GM21576 (cell line): ENCODE measurements at regions not wholly inside any gene's neighbourhood (a gene's known extent, or its start where the extent isn't known, plus 50 kb on each side); places are given as distances from the start of the nearest gene placed in this dataset.

Experiments used
- ATAC-seq: cut with Tn5 transposase; IDR thresholded peaks from one replicate; pipeline ENCODE4 v1.9.1; 2021; ENCODE audit warnings: mild to moderate bottlenecking, moderate library complexity; ENCODE audit not compliant: unreplicated experiment

- no peak for ATAC-seq
Measured at GRCh38 chr13:87872813-87873212, 201.6 kb downstream of the SLITRK5 start.

- no peak for ATAC-seq
Measured at GRCh38 chr13:87877477-87877876, 206.3 kb downstream of the SLITRK5 start.

DNA sequence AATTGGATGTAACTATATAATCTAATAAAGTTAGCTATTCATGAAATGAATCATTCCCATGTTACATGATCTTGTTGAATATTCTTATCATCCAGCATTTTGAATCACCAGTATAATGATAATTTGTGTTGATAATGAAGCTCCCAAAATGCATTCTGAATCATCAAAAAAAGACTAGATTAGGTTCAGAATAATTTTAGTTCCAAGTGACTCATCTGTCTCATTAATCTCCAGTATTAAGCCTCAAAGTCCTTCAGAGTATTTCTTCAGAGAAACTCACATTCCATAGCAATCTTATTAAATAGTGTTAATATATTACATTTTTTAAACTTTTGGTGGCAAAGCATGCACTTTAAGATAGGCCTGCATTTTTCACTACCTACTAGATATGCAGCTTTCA lies 207.5 kb downstream of the SLITRK5 start:
- ATAC-seq: no peak

GRCh38 chr13:87884884-87885283 lies 213.7 kb downstream of the SLITRK5 start:
- ATAC-seq: no peak

- no peak for ATAC-seq
Measured at GRCh38 chr13:87887459-87888123, 216.4 kb downstream of the SLITRK5 start.

GRCh38 chr13:87889254-87889653 lies 218.1 kb downstream of the SLITRK5 start:
- no peak for ATAC-seq

GRCh38 chr13:87893186-87893585 lies 222.0 kb downstream of the SLITRK5 start:
- no peak for ATAC-seq

GRCh38 chr13:87894059-87894458 lies 222.9 kb downstream of the SLITRK5 start:
- no peak for ATAC-seq

DNA sequence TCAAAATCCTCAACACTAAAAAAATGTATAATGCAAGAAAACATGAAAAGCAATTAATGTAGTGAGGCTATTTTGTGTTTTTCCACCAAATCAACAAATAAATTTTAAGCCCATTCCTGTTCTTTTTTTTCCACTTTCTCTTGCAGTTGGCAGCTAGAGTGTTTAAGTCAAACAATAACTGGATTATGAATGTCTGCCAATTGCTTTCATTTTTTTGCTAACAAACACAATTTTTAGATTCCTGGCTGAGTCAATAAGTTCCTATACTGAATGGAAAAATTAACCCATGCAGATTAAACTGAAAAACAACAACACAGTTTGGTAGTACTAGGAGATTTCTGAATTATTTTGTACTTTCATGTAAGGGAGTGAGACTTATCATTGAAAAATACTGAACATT lies 232.4 kb downstream of the SLITRK5 start:
- ATAC-seq: no peak

GRCh38 chr13:87906411-87906810 lies 235.2 kb downstream of the SLITRK5 start:
- no peak for ATAC-seq

DNA sequence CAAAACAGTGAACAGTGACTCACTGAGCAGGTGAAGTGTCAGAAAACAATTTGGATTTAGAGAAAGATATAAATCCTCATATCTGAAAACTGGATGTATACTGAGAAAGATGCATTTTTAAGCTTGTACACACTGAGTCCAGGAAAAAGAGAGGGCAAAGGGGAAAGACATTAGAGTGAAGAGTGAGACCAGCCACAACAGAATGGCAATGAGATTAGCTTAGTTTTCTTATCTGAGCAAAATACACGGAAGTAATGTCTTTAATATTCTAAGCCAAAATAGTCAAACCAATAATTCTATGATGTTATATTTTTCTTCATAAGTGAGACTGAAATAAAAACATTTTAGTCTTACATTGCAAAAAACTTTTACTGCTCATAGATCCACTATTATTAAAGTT lies 236.0 kb downstream of the SLITRK5 start:
- no peak for ATAC-seq

- no peak for ATAC-seq
Measured at GRCh38 chr13:87919956-87920355, 248.8 kb downstream of the SLITRK5 start.

DNA sequence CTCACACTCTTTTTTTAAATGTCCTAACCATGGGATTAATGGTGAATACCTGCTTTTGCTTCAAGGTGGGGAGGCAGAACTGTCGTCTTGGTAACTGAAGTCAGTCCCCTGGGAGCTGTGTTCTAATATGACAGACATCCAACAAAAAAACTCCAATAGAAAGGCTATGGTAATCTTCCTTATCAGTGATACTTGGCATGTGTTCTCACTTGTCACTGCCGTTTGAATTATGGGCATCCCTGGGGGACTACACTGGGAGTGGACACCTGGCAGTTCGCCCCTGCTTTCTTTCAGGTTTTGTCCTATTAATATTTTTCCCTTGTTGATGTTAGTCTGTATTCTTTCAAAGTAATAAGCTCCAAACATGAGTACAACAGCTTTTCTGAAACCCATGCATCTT lies 252.6 kb downstream of the SLITRK5 start:
- no peak for ATAC-seq

GRCh38 chr13:87925006-87925405 lies 253.8 kb downstream of the SLITRK5 start:
- no peak for ATAC-seq

DNA sequence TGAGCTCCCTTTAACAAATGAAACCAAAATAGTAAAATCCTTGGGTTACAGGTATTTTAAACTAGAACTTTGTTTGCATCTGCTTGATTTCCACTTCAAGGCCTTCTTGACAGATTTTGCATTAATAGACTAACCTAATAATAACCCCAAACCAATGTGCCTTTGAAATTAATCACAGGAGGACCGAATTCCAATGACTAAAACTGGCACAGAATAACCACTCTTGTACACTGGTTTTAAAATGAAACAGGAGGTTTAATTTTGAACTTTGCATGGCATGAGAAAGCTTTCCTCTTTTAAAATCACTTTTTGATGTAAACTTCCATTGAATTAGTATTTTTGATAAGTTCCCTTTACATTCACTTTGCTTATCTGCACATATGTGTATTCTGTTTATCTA lies 269.6 kb downstream of the SLITRK5 start:
- ATAC-seq: no peak

- no peak for ATAC-seq
Measured at GRCh38 chr13:87941226-87941625, 270.1 kb downstream of the SLITRK5 start.

DNA sequence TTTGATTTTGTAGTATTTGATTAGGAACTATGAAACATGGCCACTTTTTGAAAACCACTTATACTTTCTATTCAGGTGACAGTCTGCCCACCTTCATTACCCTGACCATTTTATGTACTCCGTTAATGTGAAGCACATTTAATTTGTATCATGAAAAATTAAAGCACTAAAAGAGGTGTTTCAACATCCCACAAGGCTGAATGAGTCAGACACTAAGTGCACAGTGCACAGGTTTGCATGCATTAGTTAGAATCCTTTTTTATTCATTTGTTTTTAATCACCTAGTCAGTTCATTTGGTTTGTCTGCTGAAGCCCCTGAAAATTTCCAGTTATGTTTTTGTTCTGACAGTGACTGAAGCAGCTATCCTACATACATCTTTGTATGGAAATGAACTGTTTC lies 271.0 kb downstream of the SLITRK5 start:
- ATAC-seq: no peak

DNA sequence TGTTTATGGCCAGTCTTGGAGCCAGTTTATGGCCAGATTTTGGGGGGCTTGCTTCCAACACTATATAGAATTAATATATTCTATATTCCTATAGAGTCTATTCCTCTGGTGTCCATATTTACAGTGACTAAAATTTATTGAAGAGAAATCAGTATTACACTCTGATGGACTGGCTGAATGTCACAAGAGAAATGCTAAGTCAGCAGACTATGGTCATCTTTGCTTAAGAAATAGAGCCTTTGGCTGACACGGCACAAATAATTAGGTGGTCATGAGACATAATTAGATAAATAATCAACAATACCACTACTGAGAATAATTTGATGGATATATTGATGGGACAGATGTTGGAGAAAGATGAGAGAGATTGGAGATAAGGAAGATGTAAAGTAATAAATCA lies 272.9 kb downstream of the SLITRK5 start:
- no peak for ATAC-seq

DNA sequence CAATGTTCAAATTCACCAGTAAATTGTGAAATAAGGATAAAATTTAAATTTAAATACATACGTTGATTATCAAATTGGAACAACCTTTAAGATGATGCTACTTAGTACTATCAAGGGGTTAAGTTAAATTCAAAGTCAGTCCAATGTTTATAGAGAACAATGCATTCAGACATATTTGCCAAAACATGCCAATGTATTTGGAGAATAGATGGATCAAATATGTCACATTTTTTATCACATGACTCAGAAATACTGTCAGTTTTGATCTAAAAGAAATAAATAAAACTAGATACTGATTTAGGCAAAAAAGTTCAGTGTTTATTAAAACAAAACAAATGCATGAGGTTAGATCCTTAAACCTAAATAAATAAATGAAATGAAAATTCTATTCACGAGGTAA lies 281.2 kb downstream of the SLITRK5 start:
- no peak for ATAC-seq

DNA sequence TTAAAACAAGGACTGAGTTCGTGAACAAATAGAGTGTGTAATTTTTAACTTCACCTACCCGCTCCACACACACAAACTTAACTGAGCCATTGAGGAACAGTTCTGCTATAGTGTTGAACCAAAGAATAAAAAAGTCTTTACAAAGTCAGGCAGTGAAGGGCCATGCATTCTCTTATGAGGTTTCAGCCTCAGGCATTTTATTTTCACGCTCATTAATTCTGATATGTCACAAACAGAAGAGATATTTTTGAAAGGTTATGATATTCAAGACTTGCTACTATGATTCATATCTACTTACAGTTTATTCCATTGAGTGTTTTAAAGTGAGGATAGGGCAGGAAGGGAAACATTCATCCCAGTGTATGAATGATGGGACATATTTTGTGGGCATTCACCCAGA lies 282.2 kb downstream of the SLITRK5 start:
- no peak for ATAC-seq

DNA sequence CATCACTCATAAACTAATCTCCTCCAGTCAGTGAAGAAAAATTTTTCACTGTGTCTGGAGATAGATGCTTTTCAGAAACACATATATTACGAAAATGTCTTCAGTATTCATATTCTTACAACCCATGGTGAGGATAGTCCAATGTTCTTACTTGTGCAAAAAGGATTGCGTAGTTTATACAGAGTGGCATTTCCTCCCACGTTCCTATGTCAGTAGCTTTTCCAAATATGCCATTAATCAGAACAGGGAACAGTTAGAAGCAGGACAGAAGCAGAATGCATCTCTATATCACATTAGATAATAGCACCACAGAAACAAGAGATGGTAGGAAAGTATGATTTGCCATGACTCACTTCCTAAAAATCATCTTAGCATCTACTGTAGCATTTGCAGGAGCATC lies 282.9 kb downstream of the SLITRK5 start:
- ATAC-seq: no peak

DNA sequence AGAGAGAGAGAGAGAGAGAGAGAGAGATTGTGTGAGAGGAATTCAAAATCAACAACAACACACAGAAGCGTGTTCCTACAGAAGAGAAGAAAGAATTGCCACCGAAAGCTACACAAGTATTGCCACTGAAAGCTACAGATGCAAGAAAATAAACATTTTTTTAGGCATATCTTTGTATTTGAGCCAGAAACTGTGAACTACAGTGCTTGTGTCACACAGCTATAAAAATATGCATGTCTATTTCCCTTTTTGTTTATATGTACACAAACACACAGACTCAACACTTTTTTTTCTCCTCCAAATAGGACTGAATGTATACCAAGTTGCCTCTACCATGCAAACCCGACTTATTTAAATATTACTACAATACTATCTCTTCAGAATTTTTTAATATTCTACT lies 290.4 kb downstream of the SLITRK5 start:
- ATAC-seq: no peak

DNA sequence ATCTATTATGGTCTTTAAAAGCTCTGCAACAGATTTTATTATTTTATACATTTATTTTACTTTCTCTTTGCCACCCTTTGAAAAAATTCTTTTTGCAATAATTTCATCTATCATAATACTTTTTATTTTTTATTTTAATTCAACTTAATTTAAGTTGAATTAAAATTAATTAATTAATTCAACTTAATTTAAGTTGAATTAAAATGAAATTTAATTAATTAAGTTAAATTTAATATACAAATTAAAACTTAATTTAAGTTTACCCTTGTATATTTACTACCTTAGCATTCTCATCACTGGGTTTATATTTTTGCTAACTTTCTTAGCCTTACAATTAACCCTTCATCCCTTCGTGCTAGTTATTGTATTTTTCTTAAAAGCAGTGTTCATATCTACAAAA lies 301.4 kb downstream of the SLITRK5 start:
- ATAC-seq: no peak
